Chondrocyte (in vitro differentiated cells): ENCODE measurements at regions not wholly inside any gene's neighbourhood (a gene's known extent, or its start where the extent isn't known, plus 50 kb on each side); places are given as distances from the start of the nearest gene placed in this dataset.
"Not testable (repeated sequence)": the region's sequence is repeated elsewhere in the genome, so short reads cannot be mapped to it uniquely, and the experiment has no call there.

Source experiments
- DNase-seq: peaks from one replicate; pipeline ENCODE4 v3.0.0; 2021; ENCODE audit warnings: mixed read lengths, low spot score
- H3K27ac Mint-ChIP-seq: one replicate; pipeline ENCODE4 v1.8.0; 2021; ENCODE audit warnings: mild to moderate bottlenecking, moderate library complexity, mixed read lengths; ENCODE audit not compliant: unreplicated experiment
- H3K27me3 Mint-ChIP-seq: 2 replicates; pipeline ENCODE4 v1.8.0; 2021; ENCODE audit warnings: low read depth, mixed read lengths
- H3K36me3 Mint-ChIP-seq: 2 replicates; pipeline ENCODE4 v1.8.0; 2021; ENCODE audit warnings: low read depth, mixed read lengths
- H3K4me1 Mint-ChIP-seq: 2 replicates; pipeline ENCODE4 v1.8.0; 2021; ENCODE audit warnings: low read depth, mild to moderate bottlenecking, mixed read lengths
- H3K4me3 Mint-ChIP-seq: one replicate; pipeline ENCODE4 v1.8.0; 2021; ENCODE audit warnings: mild to moderate bottlenecking, moderate library complexity, mixed read lengths; ENCODE audit not compliant: unreplicated experiment
- H3K9me3 Mint-ChIP-seq: 2 replicates; pipeline ENCODE4 v1.8.0; 2021; ENCODE audit warnings: low read depth, mixed read lengths

GRCh38 chr2:87584268-87584906 is 163.5 kb upstream of the PLGLB2 start:
- H3K4me1 Mint-ChIP-seq, H3K4me3 Mint-ChIP-seq, H3K36me3 Mint-ChIP-seq, H3K27ac Mint-ChIP-seq, H3K27me3 Mint-ChIP-seq, DNase-seq, H3K9me3 Mint-ChIP-seq: not testable (repeated sequence)

GRCh38 chr2:87587934-87588333 is 160.0 kb upstream of the PLGLB2 start:
- DNase-seq, H3K36me3 Mint-ChIP-seq, H3K27ac Mint-ChIP-seq, H3K4me1 Mint-ChIP-seq, H3K4me3 Mint-ChIP-seq, H3K9me3 Mint-ChIP-seq, H3K27me3 Mint-ChIP-seq: not testable (repeated sequence)

- not testable (repeated sequence) for DNase-seq
These were observed 154.9 kb upstream of the PLGLB2 start for GRCh38 chr2:87592974-87593373.

GRCh38 chr2:87593784-87594610 is 153.9 kb upstream of the PLGLB2 start:
- H3K4me3 Mint-ChIP-seq, H3K36me3 Mint-ChIP-seq, H3K9me3 Mint-ChIP-seq, H3K27me3 Mint-ChIP-seq, DNase-seq: not testable (repeated sequence)
- H3K27ac Mint-ChIP-seq, result peak overlapping the region; percentile 76
- H3K4me1 Mint-ChIP-seq, result peaks cover 15% of the 10 kb centered on the region

More at GRCh38 chr2:87592974-87593373, 154.9 kb upstream of the PLGLB2 start:
- not testable (repeated sequence) for H3K9me3 Mint-ChIP-seq, H3K27me3 Mint-ChIP-seq, H3K27ac Mint-ChIP-seq, H3K36me3 Mint-ChIP-seq, H3K4me3 Mint-ChIP-seq
- H3K4me1 Mint-ChIP-seq, result peaks cover 15% of the 10 kb centered on the region

GRCh38 chr2:87594611-87594992 is 153.3 kb upstream of the PLGLB2 start:
- H3K27me3 Mint-ChIP-seq, H3K36me3 Mint-ChIP-seq, DNase-seq, H3K9me3 Mint-ChIP-seq, H3K4me3 Mint-ChIP-seq: not testable (repeated sequence)
- H3K27ac Mint-ChIP-seq, result peak overlapping the region; percentile 87
- peaks cover 15% of the 10 kb centered on the region for H3K4me1 Mint-ChIP-seq

GRCh38 chr2:87595017-87595416 is 152.9 kb upstream of the PLGLB2 start:
- not testable (repeated sequence) for H3K9me3 Mint-ChIP-seq, H3K36me3 Mint-ChIP-seq, H3K27me3 Mint-ChIP-seq, H3K4me3 Mint-ChIP-seq, DNase-seq
- peaks cover 15% of the 10 kb centered on the region for H3K4me1 Mint-ChIP-seq
- peak overlapping the region; percentile 87 for H3K27ac Mint-ChIP-seq

GRCh38 chr2:87600961-87601360 is 146.9 kb upstream of the PLGLB2 start:
- not testable (repeated sequence) for H3K4me1 Mint-ChIP-seq, H3K4me3 Mint-ChIP-seq, H3K27ac Mint-ChIP-seq, DNase-seq, H3K9me3 Mint-ChIP-seq, H3K27me3 Mint-ChIP-seq, H3K36me3 Mint-ChIP-seq

- not testable (repeated sequence) for DNase-seq, H3K9me3 Mint-ChIP-seq, H3K27ac Mint-ChIP-seq, H3K27me3 Mint-ChIP-seq, H3K4me1 Mint-ChIP-seq, H3K36me3 Mint-ChIP-seq, H3K4me3 Mint-ChIP-seq
These were observed 145.8 kb upstream of the PLGLB2 start for GRCh38 chr2:87602118-87602517.

GRCh38 chr2:87602728-87603127 is 145.2 kb upstream of the PLGLB2 start:
- not testable (repeated sequence) for H3K27me3 Mint-ChIP-seq, H3K36me3 Mint-ChIP-seq, DNase-seq, H3K9me3 Mint-ChIP-seq, H3K4me3 Mint-ChIP-seq, H3K27ac Mint-ChIP-seq, H3K4me1 Mint-ChIP-seq

GRCh38 chr2:87603418-87604278 is 144.2 kb upstream of the PLGLB2 start:
- not testable (repeated sequence) for H3K4me3 Mint-ChIP-seq, H3K4me1 Mint-ChIP-seq, H3K27me3 Mint-ChIP-seq, H3K36me3 Mint-ChIP-seq, H3K9me3 Mint-ChIP-seq, DNase-seq
- H3K27ac Mint-ChIP-seq, result peak overlapping the region; percentile 80

- H3K4me1 Mint-ChIP-seq, H3K4me3 Mint-ChIP-seq, H3K9me3 Mint-ChIP-seq, H3K27ac Mint-ChIP-seq, DNase-seq, H3K27me3 Mint-ChIP-seq, H3K36me3 Mint-ChIP-seq: not testable (repeated sequence)
These were observed 143.5 kb upstream of the PLGLB2 start for GRCh38 chr2:87604279-87604818.

GRCh38 chr2:87604980-87605379 is 142.9 kb upstream of the PLGLB2 start:
- H3K4me3 Mint-ChIP-seq, DNase-seq, H3K27me3 Mint-ChIP-seq, H3K9me3 Mint-ChIP-seq, H3K27ac Mint-ChIP-seq, H3K4me1 Mint-ChIP-seq, H3K36me3 Mint-ChIP-seq: not testable (repeated sequence)
